GM12864 (cell line): ENCODE measurements at regions not wholly inside any gene's neighbourhood (a gene's known extent, or its start where the extent isn't known, plus 50 kb on each side); places are given as distances from the start of the nearest gene placed in this dataset.

Experiments used
- DNase-seq: peaks from one replicate; pipeline ENCODE4 v3.0.0-alpha.2; 2011; ENCODE audit warnings: low read depth
- H3K4me3 ChIP-seq: 2 replicates; pipeline ENCODE4 v1.5.1; 2011; ENCODE audit warnings: mild to moderate bottlenecking, low read depth, low read length, control low read depth
- TF ChIP-seq, protein P1 (sequence below): IDR thresholded peaks from 2 replicates; pipeline ENCODE4 v1.5.1; 2011; ENCODE audit warnings: low read depth, mild to moderate bottlenecking, moderate library complexity, low read length, control low read depth, inconsistent platforms; ENCODE audit errors: missing control alignments

- TF ChIP-seq, protein P1, sequence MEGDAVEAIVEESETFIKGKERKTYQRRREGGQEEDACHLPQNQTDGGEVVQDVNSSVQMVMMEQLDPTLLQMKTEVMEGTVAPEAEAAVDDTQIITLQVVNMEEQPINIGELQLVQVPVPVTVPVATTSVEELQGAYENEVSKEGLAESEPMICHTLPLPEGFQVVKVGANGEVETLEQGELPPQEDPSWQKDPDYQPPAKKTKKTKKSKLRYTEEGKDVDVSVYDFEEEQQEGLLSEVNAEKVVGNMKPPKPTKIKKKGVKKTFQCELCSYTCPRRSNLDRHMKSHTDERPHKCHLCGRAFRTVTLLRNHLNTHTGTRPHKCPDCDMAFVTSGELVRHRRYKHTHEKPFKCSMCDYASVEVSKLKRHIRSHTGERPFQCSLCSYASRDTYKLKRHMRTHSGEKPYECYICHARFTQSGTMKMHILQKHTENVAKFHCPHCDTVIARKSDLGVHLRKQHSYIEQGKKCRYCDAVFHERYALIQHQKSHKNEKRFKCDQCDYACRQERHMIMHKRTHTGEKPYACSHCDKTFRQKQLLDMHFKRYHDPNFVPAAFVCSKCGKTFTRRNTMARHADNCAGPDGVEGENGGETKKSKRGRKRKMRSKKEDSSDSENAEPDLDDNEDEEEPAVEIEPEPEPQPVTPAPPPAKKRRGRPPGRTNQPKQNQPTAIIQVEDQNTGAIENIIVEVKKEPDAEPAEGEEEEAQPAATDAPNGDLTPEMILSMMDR: no peak
- no peak for DNase-seq
- H3K4me3 ChIP-seq: no peak overlapping the region
Measured at GRCh38 chrX:40282946-40283660, 185.3 kb upstream of the BCOR start.

DNA sequence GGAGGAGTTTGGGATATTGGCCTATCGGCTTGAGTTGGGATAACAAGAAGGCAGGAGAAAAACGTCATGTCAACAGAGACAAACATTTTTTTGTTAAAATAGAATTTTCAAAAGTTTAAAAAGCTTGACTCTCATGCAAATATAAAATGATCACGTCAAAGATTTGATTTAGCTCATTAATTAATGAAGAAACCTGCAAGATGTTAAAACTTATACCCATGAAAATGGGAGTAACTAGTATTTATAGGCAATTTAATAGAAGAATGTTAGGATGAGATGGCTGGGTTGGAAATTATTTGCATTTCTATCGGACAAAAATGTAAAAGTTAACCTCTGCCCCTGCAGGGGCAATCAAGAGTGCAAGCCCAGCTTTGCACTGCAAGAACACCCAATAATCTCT lies 184.6 kb upstream of the BCOR start:
- no peak overlapping the region for H3K4me3 ChIP-seq
- DNase-seq: no peak
- TF ChIP-seq, protein P1: no peak

- TF ChIP-seq, protein P1: no peak
- no peak for DNase-seq
- no peak overlapping the region for H3K4me3 ChIP-seq
Measured at GRCh38 chrX:40281336-40282005, 183.7 kb upstream of the BCOR start.

- no peak overlapping the region for H3K4me3 ChIP-seq
- TF ChIP-seq, protein P1: no peak
- no peak for DNase-seq
Measured at GRCh38 chrX:40279762-40280161, 182.0 kb upstream of the BCOR start.

- TF ChIP-seq, protein P1: no peak
- no peak for DNase-seq
- H3K4me3 ChIP-seq: no peak overlapping the region
Measured at GRCh38 chrX:40279091-40279430, 181.3 kb upstream of the BCOR start.

DNA sequence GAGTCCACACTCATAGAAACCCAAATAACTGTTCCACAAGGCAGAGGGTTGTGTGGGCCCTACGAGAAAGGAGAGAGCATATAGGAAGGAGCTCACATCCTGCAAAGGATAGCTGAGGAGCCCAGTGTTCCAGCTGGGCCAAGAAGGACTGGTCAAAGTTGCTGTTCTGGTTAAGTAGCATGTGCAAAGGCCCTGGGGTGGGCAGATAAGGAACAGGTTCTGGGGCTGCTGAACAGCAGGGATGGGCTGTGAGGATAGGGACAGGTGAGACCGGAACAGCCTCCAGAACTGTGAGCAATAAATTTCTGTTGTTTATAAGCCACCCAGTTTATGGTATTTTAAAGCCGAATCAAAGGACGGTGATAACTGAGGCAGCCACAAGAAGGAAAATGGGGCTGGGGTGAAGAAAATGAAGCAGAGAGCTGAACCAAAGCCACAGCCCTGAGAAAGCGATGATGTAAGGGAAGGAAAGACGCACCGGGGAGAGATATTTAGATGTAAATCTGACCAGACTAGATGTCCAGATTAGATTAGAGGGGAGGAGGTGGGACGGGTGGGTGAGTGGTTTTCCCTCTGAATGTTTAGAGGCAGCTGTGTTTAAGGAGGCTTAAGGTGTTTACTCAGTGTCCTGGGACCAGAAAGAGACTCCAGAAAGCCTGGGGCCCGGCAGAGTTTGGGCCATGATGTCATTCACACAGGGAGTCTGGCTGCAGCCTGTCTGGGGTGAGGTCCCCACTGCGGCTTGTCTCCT lies 180.8 kb upstream of the BCOR start:
- TF ChIP-seq, protein P1: no peak
- H3K4me3 ChIP-seq: no peak overlapping the region
- DNase-seq: no peak

GRCh38 chrX:40277672-40278071 lies 179.9 kb upstream of the BCOR start:
- TF ChIP-seq, protein P1: no peak
- H3K4me3 ChIP-seq: no peak overlapping the region
- DNase-seq: no peak
